GM19463 (cell line): ENCODE measurements at regions not wholly inside any gene's neighbourhood (a gene's known extent, or its start where the extent isn't known, plus 50 kb on each side); places are given as distances from the start of the nearest gene placed in this dataset.
"Not testable (repeated sequence)": the region's sequence is repeated elsewhere in the genome, so short reads cannot be mapped to it uniquely, and the experiment has no call there.

ENCODE experiments used
- ATAC-seq: cut with Tn5 transposase; IDR thresholded peaks from one replicate; pipeline ENCODE4 v1.9.1; 2021; ENCODE audit warnings: mild to moderate bottlenecking, moderate library complexity; ENCODE audit not compliant: unreplicated experiment

GRCh38 chr12:80045594-80045993, 53.7 kb upstream of the OTOGL start:
- no peak for ATAC-seq

DNA sequence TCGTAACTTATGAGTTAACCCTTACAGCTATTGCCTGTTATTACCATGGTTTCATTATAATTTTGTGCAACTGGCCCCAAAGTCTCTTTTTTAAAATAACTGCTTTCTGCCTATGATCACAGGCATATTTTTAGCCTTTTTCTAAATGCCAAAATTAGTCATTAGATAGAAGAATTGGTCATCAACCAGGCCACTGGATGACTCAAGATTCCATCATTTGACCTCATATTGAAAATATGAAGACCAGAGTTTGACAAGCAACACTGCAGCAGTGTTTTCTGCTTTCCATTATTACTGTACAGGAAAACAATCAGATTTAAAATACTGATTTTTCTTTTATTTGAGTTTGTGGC, 54.7 kb upstream of the OTOGL start:
- peak; percentile 60 for ATAC-seq

DNA sequence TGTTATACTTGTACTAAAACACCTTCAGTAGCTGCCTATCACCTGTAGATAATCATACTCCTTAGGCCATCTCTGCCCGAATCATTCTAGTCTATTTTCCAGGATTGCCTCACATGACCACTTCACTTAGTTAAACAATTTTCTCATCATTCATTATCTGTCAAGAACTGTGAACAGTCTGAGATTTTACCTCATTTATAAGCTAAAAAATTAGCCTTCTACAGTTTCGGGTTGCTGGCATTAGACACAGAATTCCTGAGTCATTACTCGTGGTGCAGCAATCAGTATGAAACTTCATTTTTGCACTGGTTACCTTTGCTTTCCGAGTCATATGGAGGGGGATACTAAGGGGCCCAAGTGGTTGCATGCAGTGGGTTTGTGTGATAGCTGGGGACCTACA, 57.6 kb upstream of the OTOGL start:
- ATAC-seq = no peak

GRCh38 chr12:80041071-80041470, 58.3 kb upstream of the OTOGL start:
- no peak for ATAC-seq

DNA sequence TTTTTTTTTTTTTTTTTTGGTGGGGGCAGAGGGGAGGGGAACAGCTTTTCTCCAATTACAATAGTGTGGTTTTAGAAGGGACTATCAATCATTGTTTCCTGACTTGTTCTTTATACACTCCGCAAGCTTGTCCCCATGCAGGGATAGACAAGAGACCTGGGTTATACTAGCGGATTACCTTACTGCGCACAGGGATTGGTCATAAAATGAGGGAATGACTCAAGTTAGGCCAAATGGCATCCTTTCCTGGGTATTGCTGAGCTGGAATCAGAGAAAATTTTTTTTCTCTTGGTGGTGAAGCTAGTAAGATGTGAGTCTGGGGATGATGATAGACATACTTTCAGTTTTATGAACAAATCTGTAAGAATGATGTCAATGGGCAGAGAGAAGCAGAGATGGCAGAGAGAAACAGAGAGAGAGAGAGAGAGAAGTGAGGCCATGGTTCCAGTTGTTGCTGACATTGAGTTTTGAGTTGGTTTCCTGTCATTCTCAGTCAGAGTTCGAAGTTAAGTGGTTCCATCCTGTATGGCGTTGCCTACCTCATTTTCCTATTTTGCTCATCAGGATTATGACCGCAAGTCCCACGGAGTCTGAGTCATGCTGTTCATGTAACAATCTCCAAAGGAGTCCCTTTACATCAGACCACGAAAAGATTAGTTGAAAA, 59.1 kb upstream of the OTOGL start:
- no peak for ATAC-seq

DNA sequence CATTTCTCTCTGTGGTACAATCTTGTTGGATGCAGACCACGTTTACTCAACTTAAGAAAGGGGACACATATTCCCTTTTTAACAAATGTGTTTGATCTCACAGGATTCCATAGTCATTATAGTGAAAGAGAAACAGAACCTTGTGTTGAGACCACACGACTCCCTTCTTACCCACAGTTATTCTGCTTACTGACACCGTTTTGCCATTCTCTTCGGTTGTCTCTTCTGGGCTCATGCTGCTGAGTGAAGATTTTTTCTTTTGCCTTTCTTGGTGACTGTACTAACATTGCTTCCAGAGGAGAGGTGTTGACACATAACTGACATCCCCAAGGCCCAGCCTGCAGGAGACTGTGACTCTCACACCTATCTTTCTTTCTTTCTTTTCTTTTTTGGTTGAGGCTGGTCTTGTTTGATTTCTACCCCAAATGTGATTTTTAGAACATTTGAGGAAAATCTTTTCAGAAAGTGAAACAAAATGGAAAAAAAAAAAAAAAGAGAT, 61.2 kb upstream of the OTOGL start:
- ATAC-seq = no peak

DNA sequence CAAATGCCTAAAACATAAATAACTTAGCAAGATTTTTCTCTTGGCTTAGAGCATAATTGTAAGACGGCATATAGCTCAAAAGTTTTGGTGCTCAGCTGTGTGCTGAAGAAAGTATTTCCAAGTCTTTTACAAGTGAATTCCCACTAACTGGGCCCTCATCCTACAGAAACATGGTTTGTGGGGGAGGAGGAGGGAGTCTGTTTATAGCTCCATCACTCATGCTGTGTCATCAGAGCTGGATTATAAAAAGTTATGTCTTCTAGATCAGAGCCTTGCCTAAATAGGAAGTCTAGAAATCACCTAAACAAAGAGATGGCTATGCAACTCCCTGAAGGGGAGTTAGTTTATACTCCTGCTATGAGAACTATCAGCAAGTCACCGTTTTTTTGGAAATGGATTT, 65.9 kb upstream of the OTOGL start:
- no peak for ATAC-seq

- ATAC-seq = no peak
These were observed 66.4 kb upstream of the OTOGL start for GRCh38 chr12:80032946-80033345.

DNA sequence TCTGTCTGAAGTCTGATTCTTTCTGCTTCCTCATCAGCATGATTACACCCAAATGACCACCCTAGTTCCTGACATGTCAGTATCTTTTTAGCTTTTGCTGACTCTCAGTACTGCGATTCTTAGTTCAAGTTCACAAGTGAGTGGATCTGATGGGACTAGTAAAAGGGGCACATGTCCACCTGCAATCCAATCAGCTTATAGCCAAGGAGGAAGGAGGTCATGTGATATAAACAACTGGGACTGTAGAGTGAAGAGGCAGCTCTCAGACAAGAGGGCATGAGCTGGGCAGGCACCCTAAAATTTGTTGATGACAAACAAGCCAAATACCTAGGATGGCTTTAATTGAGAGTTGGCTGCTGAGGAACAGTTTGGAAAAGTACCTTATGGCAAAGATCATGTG, 68.1 kb upstream of the OTOGL start:
- no peak for ATAC-seq

GRCh38 chr12:80025638-80026037, 73.7 kb upstream of the OTOGL start:
- ATAC-seq = no peak

GRCh38 chr12:80019691-80020090, 79.6 kb upstream of the OTOGL start:
- no peak for ATAC-seq

GRCh38 chr12:80018119-80018518, 81.2 kb upstream of the OTOGL start:
- no peak for ATAC-seq

DNA sequence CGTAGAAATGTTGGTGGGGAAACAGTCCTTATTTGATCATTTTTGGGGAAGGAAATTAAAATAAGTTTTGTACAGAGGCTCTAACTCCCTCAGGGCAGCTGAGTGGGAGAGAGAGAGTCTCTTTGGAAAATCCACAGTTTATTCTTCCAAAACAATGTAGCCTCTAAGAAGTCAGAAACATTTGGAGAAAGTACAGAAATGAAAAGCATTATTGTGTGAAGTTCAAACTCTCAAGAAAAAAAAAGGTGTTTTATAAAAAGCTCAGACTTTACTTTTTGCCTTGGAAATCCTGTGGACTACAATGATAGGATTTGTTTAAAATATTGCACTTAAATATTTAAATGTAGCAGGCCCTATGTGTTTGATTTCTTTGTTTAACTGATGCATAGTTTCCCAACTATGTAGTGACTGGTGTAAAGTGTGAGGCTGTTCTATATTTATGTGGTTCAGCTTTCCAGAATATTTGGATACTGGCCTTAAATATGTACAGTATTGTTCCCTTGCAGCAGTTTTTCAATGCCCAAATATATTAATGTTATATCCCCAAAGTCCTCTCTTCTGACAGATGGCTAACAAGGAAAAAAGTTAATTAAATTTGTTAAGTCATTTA, 82.0 kb upstream of the OTOGL start:
- no peak for ATAC-seq

- ATAC-seq = no peak
These were observed 81.8 kb upstream of the PPP1R12A start for GRCh38 chr12:80016684-80017083.

GRCh38 chr12:80015660-80016059, 80.8 kb upstream of the PPP1R12A start:
- no peak for ATAC-seq

GRCh38 chr12:80003744-80004143, 68.8 kb upstream of the PPP1R12A start:
- not testable (repeated sequence) for ATAC-seq

GRCh38 chr12:80001562-80001961, 66.7 kb upstream of the PPP1R12A start:
- ATAC-seq = no peak

DNA sequence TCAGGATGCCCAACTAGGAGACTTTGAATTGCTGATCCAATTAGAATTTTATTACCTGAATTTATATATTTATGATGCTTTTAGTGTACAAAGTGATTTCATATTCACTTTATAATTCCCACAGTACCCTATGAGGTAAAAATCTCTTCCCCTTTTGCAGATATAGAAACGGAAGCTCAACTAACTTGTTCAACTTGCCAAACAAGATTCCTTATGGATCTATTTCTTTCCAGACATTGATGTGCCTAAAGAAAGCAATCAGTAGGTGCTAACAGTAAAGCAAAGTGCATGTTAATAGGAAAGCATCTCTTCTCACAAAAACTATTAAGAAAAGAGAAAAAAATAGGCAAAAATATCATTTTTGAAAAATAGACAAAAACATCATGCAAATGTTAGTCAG, 65.9 kb upstream of the PPP1R12A start:
- ATAC-seq = no peak

DNA sequence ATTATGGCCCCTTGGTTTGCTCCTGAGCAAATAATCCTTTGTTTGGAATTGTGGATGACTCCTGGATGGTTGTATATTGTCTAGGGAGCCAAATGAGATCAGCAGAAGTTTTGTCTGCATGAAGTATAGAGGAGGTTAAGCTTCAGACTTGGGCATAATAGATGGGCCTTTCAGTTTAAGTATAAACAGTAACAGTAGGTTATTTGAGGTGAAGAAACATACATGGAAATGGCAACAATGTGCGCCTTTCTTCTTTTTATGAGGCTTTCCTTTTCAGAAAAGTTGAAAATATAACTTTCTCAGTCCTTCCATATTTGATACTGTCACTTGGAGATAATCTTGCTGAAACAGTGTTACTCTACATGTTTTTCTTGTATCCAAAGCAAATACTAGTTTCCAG, 63.7 kb upstream of the PPP1R12A start:
- ATAC-seq = no peak

GRCh38 chr12:79997096-79997791, 62.3 kb upstream of the PPP1R12A start:
- peak; percentile 99 for ATAC-seq

GRCh38 chr12:79995385-79996084, 60.6 kb upstream of the PPP1R12A start:
- ATAC-seq = not testable (repeated sequence)
